NCI-H1092 treated with DMSO at 0.1 percent for 48 hours (cell line): ENCODE measurements at regions not wholly inside any gene's neighbourhood (a gene's known extent, or its start where the extent isn't known, plus 50 kb on each side); places are given as distances from the start of the nearest gene placed in this dataset.

Experiments used
- DNase-seq: peaks from one replicate; lab custom pipeline; 2025; lab: John Stamatoyannopoulos, UW

- DNase-seq = no peak
Observed at GRCh38 chr1:94644352-94644751, 102.8 kb upstream of the F3 start.

GRCh38 chr1:94643819-94644218 is 102.3 kb upstream of the F3 start:
- no peak for DNase-seq

GRCh38 chr1:94642617-94643321 is 101.2 kb upstream of the F3 start:
- DNase-seq = no peak

- DNase-seq = no peak
Observed at GRCh38 chr1:94641990-94642389, 100.4 kb upstream of the F3 start.

- no peak for DNase-seq
Observed at GRCh38 chr1:94640125-94640524, 98.6 kb upstream of the F3 start.

- DNase-seq = no peak
Observed at GRCh38 chr1:94637121-94637520, 95.6 kb upstream of the F3 start.

- DNase-seq = no peak
Observed at GRCh38 chr1:94636624-94637023, 95.1 kb upstream of the F3 start.

GRCh38 chr1:94636100-94636499 is 94.5 kb upstream of the F3 start:
- no peak for DNase-seq

- DNase-seq = no peak
Observed at GRCh38 chr1:94634977-94635416, 93.4 kb upstream of the F3 start.

- no peak for DNase-seq
Observed at GRCh38 chr1:94633051-94633450, 91.5 kb upstream of the F3 start.

GRCh38 chr1:94629259-94630181 is 88.0 kb upstream of the F3 start:
- DNase-seq = no peak

- no peak for DNase-seq
Observed at GRCh38 chr1:94628499-94628843, 86.9 kb upstream of the F3 start.

- DNase-seq = no peak
Observed at GRCh38 chr1:94627771-94628498, 86.4 kb upstream of the F3 start.

- no peak for DNase-seq
Observed at GRCh38 chr1:94624203-94624602, 82.6 kb upstream of the F3 start.

GRCh38 chr1:94623560-94624148 is 82.1 kb upstream of the F3 start:
- no peak for DNase-seq

- no peak for DNase-seq
Observed at GRCh38 chr1:94622757-94623156, 81.2 kb upstream of the F3 start.

- DNase-seq = no peak
Observed at GRCh38 chr1:94621802-94622201, 80.2 kb upstream of the F3 start.

- DNase-seq = no peak
Observed at GRCh38 chr1:94621395-94621794, 79.8 kb upstream of the F3 start.

GRCh38 chr1:94620345-94621031 is 78.9 kb upstream of the F3 start:
- no peak for DNase-seq

- no peak for DNase-seq
Observed at GRCh38 chr1:94619731-94620130, 78.2 kb upstream of the F3 start.

- no peak for DNase-seq
Observed at GRCh38 chr1:94617957-94618739, 76.6 kb upstream of the F3 start.
